HUES64 (cell line): ENCODE measurements at regions not wholly inside any gene's neighbourhood (a gene's known extent, or its start where the extent isn't known, plus 50 kb on each side); places are given as distances from the start of the nearest gene placed in this dataset.
"Not testable (repeated sequence)": the region's sequence is repeated elsewhere in the genome, so short reads cannot be mapped to it uniquely, and the experiment has no call there.

ENCODE experiments used
- H3K27ac ChIP-seq: 2 replicates; pipeline ENCODE4 v1.7.0; 2013; ENCODE audit warnings: low read depth, low read length, inconsistent platforms
- H3K27me3 ChIP-seq: 2 replicates; pipeline ENCODE4 v1.6.1; 2013; ENCODE audit warnings: mild to moderate bottlenecking, low read length; ENCODE audit not compliant: insufficient read depth
- H3K36me3 ChIP-seq: 2 replicates; pipeline ENCODE4 v1.6.1; 2013; ENCODE audit warnings: mild to moderate bottlenecking, low read length; ENCODE audit not compliant: insufficient read depth
- H3K4me1 ChIP-seq: 2 replicates; pipeline ENCODE4 v1.6.1; 2013; ENCODE audit warnings: mild to moderate bottlenecking, low read length, moderate library complexity; ENCODE audit not compliant: insufficient read depth
- H3K4me3 ChIP-seq: 2 replicates; pipeline ENCODE4 v1.5.1; 2013; ENCODE audit warnings: mild to moderate bottlenecking, low read length, moderate library complexity
- H3K9ac ChIP-seq: 2 replicates; pipeline ENCODE4 v1.6.1; 2013; ENCODE audit warnings: mild to moderate bottlenecking, low read depth, low read length
- H3K9me3 ChIP-seq: 2 replicates; pipeline ENCODE4 v1.6.1; 2013; ENCODE audit warnings: low read depth, low read length; ENCODE audit not compliant: insufficient read depth
- WGBS: fragments of 150-250, 120-280 bp; methylation state at CpG from one replicate; pipeline ENCODE4 v1.1.7; 2013; ENCODE audit warnings: missing lambda C conversion rate; 5-methylcytosine and 5-hydroxymethylcytosine counted together

DNA sequence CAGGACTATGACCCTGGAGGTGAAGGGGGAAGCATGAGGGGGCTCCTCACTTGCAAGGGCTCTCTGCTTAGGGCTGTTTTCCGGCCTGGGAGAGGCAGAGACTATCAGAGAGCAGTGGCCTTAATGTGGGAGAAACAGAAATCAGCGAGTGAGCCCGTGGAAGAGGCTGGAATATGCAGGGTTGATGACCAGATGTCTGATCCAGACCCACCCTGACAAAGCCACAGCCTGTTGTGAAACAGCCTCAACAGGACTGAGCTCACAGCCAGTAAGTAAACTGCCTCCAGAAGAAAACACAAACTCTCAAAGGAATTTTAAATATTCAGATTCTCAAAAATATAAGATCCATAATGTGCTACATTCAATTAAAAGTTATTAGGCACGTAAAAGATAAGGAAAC, 213.7 kb downstream of the ATP6V0E2 start:
- not testable (repeated sequence) for H3K36me3 ChIP-seq, H3K9ac ChIP-seq, H3K27me3 ChIP-seq, H3K27ac ChIP-seq, H3K4me1 ChIP-seq, H3K9me3 ChIP-seq, H3K4me3 ChIP-seq
- WGBS = 87% methylated on average over 3 of the region's 4 CpGs

DNA sequence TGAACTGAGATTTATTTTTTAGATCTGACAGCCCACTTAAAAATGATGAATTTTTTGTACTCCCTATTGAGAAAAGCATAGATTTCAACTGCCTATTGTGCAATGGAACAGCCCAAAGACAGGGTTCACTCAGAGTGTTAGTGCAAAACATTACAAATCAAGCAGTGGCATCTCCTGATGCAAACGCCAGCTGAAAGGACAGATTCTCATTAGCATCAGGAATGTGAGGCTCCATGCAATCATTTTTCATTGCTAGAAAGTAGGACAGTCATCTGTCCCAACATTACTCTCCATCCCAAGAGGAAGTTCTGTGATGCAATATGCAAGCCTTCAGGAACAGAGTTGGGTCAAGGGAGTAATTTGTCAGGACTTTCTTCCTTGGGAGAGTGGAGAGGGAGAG, 215.4 kb downstream of the ATP6V0E2 start:
- H3K27ac ChIP-seq, H3K9me3 ChIP-seq, H3K4me3 ChIP-seq, H3K36me3 ChIP-seq, H3K9ac ChIP-seq, H3K27me3 ChIP-seq, H3K4me1 ChIP-seq: not testable (repeated sequence)
- 58% methylated on average over 1 of the region's 1 CpG for WGBS

DNA sequence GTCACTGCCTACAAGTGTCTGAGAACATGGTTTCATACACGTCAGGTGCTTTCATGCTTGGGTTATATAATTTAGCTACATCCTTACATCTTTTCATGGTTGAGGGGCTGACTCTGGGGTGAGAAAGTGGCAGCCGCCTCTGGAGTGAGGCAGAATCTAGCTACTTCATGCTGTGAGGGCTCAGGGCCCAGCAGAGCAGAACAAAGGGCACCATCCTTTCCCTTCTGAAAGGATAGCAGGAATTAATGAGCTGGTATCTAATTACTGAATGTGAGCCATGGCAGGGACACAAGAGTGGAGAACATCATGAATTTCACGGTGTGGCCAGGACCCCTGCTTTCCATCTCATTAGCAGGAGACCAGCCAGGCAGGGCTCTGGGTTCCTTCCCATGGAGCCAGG, 217.0 kb downstream of the ATP6V0E2 start:
- H3K9me3 ChIP-seq, H3K36me3 ChIP-seq, H3K4me3 ChIP-seq, H3K9ac ChIP-seq, H3K4me1 ChIP-seq, H3K27ac ChIP-seq, H3K27me3 ChIP-seq: not testable (repeated sequence)
- 39% methylated on average over 2 of the region's 3 CpGs for WGBS

DNA sequence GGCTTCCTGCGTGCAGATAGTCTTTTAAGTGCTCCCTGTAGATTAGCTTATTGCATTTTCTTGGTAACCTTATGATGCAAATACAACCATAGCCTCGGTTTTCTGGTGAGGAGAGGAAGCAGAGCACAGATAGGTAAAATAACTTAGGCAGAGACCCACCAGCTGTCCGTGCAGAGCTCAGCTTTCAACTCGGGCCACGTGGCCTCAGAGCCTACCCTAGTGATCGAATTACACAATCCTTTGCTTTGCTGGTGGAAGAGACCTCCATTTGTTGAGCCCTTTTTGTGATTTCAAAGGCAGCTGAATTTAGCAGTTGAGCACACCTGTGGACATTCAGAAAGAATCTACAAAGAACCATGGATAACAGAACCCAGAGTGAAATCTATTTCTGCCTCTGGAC, 220.1 kb downstream of the ATP6V0E2 start:
- H3K4me1 ChIP-seq, H3K27me3 ChIP-seq, H3K36me3 ChIP-seq, H3K9ac ChIP-seq, H3K27ac ChIP-seq, H3K9me3 ChIP-seq, H3K4me3 ChIP-seq: not testable (repeated sequence)
- 21% methylated on average over 4 of the region's 6 CpGs for WGBS

DNA sequence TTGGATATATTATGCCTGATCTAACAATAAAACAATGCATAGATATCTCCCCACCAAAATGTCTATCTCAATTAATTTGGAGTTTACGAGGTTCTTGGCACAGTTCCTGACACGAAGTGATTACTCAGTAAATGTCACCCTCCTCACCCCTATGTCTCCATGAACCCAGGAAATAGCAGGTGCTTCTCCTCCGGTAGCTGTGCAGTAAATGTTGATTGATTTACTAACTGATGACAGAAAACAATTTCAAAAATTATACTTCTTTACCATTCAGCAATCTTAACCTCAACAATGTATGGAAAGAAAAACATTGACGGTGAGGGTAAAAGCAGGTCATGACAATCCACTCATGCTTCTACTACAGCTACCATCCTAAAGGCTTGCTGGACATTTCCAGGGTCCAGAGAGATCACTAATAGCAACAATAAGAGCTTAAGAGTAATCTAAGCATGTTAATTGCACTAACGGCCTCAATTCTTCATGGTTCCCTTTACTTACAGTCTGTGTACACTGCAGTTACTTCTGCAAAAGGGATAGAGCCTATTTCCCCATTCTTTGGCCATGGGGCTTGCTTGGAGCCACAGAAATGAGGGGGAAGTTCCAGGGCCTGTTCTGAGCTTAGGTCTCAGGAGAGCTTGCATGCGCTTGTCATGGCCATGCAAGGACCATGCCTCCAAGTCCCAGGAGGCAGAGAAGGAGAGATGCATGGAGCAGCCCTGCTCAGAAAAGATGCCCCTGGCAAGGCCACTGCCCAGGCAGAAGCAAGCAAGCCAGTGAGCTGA, 222.6 kb downstream of the ATP6V0E2 start:
- not testable (repeated sequence) for H3K27me3 ChIP-seq, H3K9me3 ChIP-seq, H3K27ac ChIP-seq, H3K4me1 ChIP-seq, H3K36me3 ChIP-seq, H3K4me3 ChIP-seq, H3K9ac ChIP-seq
- WGBS = 91% methylated on average over 5 of the region's 6 CpGs

DNA sequence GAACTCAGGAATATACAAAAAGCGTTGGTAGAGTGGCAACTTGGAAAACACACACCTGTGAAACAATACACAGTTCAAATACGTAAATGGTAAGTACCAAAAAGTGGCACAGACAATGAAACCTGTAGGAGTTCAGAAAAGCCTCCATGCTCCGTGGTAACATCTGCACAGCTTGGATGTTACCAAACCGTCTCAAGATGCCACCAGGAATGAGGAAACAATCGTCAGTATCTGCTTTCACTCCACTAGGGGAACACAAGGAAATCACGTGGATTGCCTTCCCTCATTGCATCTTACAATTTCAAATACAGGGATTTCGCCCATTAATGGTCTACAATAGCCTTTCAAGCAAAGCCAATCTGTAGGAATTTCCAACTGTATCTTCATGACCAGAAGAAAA, 224.6 kb upstream of the LRRC61 start:
- H3K36me3 ChIP-seq, H3K27me3 ChIP-seq, H3K4me1 ChIP-seq, H3K4me3 ChIP-seq, H3K9ac ChIP-seq, H3K27ac ChIP-seq, H3K9me3 ChIP-seq: not testable (repeated sequence)
- WGBS = 93% methylated on average over 4 of the region's 7 CpGs

DNA sequence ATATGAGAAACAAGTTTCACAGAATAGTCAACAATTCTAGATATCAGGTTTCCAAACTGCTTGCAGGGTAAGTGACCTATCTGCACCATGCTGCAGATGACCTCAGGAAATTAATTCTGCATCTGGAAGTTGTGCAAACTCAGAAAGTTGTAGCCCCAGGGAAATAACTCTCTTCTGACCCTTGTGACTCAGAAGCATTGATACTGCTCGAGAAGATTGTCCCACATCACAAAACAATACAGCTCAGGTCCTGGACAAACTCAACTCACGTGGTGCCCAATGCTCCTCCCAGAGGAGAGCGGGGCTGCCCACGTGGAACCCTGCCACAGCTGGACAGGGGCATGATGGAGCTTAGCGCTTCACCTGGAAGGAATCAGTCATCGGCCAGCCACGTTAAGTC, 221.9 kb upstream of the LRRC61 start:
- not testable (repeated sequence) for H3K4me1 ChIP-seq, H3K4me3 ChIP-seq, H3K9ac ChIP-seq, H3K9me3 ChIP-seq, H3K27ac ChIP-seq, H3K27me3 ChIP-seq, H3K36me3 ChIP-seq
- WGBS = 81% methylated on average over 6 of the region's 7 CpGs

DNA sequence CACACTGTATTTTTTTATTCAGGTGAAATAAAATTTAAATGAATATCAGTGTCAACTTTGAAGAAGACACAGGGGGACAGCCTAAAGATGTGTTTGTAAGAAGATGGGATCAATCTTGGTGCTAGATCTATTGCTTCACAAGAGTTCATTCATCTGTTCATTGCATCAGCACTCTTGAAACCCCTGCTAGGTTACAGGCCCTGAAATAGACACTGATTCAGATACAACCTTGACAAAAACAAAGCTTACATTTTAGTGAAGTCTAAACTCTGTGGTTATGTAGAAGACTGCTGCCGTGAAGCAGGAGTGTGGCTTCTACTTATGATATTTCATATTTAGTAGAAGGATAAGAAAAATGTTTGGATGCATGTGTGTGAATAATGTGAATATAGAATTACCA, 215.9 kb upstream of the LRRC61 start:
- H3K9me3 ChIP-seq, H3K36me3 ChIP-seq: not testable (repeated sequence)
- WGBS = 100% methylated on average over 1 of the region's 1 CpG

DNA sequence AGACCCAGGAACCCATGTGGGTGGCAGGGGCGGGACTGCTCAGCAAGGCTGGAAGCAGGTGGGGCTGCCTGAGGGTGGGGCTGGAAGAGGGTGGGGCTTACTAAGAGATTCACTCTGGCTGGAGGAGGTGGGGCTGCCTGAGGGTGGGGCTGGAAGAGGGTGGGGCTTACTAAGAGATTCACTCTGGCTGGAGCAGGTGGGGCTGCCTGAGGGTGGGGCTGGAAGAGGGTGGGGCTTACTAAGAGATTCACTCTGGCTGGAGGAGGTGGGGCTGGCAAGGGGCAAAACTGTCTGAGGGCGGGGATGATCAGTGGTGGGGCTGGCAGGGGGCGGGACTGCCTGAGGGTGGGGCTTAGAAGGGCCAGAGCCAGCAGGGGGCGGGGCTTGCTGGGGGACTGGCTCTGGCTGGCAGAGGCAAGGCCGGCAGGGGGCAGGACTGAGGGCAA, 212.8 kb upstream of the LRRC61 start:
- H3K4me3 ChIP-seq, H3K36me3 ChIP-seq, H3K4me1 ChIP-seq, H3K9me3 ChIP-seq, H3K27ac ChIP-seq, H3K9ac ChIP-seq, H3K27me3 ChIP-seq: not testable (repeated sequence)
- WGBS = 25% methylated on average over 1 of the region's 5 CpGs

More for the DNA sequence above, 215.9 kb upstream of the LRRC61 start:
- H3K4me1 ChIP-seq, H3K4me3 ChIP-seq, H3K9ac ChIP-seq, H3K27ac ChIP-seq, H3K27me3 ChIP-seq: not testable (repeated sequence)

DNA sequence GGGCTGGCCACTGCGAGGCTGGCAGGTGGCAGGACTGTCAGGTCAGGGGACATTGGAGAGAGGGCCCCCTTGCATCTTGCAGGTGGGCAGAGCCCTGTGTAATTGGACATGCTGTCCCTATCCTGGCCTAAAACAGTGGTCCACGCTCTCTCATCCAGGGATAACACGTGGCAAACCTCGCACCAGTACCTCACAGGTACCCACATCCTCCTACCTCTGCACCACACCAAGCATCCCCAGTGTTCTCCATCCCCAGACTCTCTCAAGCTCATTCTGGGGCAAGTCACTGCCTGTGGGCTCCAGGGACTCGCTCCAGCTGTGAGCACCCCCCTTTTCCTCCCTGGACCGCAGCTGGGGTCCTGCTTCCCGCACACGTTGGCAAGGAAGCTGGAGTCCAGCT, 212.3 kb upstream of the LRRC61 start:
- not testable (repeated sequence) for H3K36me3 ChIP-seq, H3K9ac ChIP-seq, H3K27me3 ChIP-seq, H3K4me1 ChIP-seq, H3K4me3 ChIP-seq, H3K9me3 ChIP-seq, H3K27ac ChIP-seq
- WGBS = 71% methylated on average over 6 of the region's 8 CpGs

DNA sequence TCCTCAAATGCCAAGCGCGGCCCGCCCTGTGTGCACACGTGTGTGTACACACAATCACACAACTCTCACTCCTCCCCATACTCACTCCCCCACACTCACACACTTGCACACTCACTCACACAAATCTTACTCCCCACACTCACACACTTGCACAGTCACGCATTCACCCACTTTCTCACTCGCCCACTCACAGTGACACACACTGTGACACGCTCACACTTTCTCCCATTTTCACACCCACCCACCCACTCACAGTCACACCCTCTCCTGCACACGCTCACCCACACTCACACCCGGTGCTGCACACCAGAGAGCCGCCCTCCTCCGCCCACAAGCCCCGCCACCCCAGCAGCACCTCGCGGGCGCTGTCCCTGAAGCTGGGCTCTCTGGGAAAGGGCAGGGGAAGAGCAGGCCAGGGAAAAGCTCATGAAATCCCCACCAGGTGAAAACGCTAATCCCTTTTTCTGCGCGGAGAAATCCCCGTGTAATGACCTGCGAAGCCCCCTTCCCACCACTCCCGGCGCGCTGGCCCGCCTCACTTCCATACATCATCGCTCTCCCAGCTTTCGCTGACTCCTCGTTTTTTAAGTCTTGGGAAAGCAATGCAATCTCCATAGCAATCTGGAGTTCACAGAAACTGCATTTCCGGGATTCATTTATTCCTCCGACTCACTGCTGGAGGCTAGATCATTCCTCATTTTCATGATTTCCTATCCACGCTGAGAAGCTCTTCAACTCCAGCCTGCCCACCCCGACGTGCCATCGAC, 211.6 kb upstream of the LRRC61 start:
- H3K27me3 ChIP-seq, H3K9ac ChIP-seq, H3K27ac ChIP-seq, H3K9me3 ChIP-seq, H3K4me1 ChIP-seq, H3K4me3 ChIP-seq, H3K36me3 ChIP-seq: not testable (repeated sequence)
- WGBS = 88% methylated on average over 18 of the region's 33 CpGs

DNA sequence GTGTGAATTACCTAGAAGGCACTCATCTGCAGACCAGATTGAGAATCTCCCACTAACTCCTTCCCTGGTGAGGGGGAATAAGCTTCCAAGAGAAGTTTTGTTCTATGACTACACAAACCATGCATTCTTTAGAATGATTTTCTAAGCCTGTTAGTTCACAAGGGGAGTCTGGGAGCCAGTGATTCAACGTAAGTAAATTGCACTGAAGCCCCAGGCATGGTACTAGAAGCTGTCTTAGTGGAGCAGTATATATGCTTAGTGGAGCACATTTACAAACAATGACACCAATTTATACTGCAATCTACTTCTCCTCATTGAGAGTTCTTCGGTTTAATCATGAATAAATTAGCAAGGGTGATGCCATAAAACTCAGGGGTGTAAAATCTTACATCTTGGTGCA, 209.9 kb upstream of the LRRC61 start:
- H3K36me3 ChIP-seq, H3K4me3 ChIP-seq, H3K27ac ChIP-seq, H3K4me1 ChIP-seq, H3K27me3 ChIP-seq, H3K9me3 ChIP-seq, H3K9ac ChIP-seq: not testable (repeated sequence)
- WGBS = no CpG with 5 or more reads among the region's 2 CpGs
